Dendritic cell treated with granulocyte-macrophage colony-stimulating factor and Interleukin-4, amounts not matched to agents 40 ng/mL and 50 ng/mL, for 4 days (primary cell): ENCODE measurements at regions not wholly inside any gene's neighbourhood (a gene's known extent, or its start where the extent isn't known, plus 50 kb on each side); places are given as distances from the start of the nearest gene placed in this dataset.
"Not testable (repeated sequence)": the region's sequence is repeated elsewhere in the genome, so short reads cannot be mapped to it uniquely, and the experiment has no call there.

Source experiments
- H3K27ac Mint-ChIP-seq: one replicate; pipeline ENCODE4 v1.8.0; 2022; ENCODE audit warnings: mild to moderate bottlenecking, mixed read lengths
- H3K27me3 Mint-ChIP-seq: one replicate; pipeline ENCODE4 v1.8.0; 2022; ENCODE audit warnings: mild to moderate bottlenecking, mixed read lengths
- H3K36me3 Mint-ChIP-seq: one replicate; pipeline ENCODE4 v1.8.0; 2022; ENCODE audit warnings: low read depth, mixed read lengths
- H3K4me1 Mint-ChIP-seq: one replicate; pipeline ENCODE4 v1.8.0; 2022; ENCODE audit warnings: low read depth, mixed read lengths
- H3K4me3 Mint-ChIP-seq: one replicate; pipeline ENCODE4 v1.8.0; 2022; ENCODE audit warnings: mild to moderate bottlenecking, moderate library complexity, mixed read lengths
- H3K9me3 Mint-ChIP-seq: one replicate; pipeline ENCODE4 v1.8.0; 2022; ENCODE audit warnings: mixed read lengths
- intact Hi-C: fragments of 100-400 bp; cut with micrococcal nuclease; formaldehyde crosslinking; loops from one replicate; pipeline ENCODE4 v1.15.0; 2022

- peak overlapping the region; percentile 50 for H3K4me3 Mint-ChIP-seq
- H3K36me3 Mint-ChIP-seq, H3K9me3 Mint-ChIP-seq, H3K4me1 Mint-ChIP-seq, H3K27me3 Mint-ChIP-seq, intact Hi-C loops: not testable (repeated sequence)
- H3K27ac Mint-ChIP-seq = peak overlapping the region; percentile 89
These were observed 302.2 kb downstream of the ZNF37A start for GRCh38 chr10:38396178-38396954.

GRCh38 chr10:38401565-38401964 lies 307.4 kb downstream of the ZNF37A start:
- intact Hi-C loops, H3K27me3 Mint-ChIP-seq, H3K9me3 Mint-ChIP-seq, H3K4me1 Mint-ChIP-seq, H3K36me3 Mint-ChIP-seq: not testable (repeated sequence)
- peak overlapping the region; percentile 97 for H3K27ac Mint-ChIP-seq
- H3K4me3 Mint-ChIP-seq = peak overlapping the region; percentile 90

GRCh38 chr10:38402442-38403346 lies 308.6 kb downstream of the ZNF37A start:
- H3K4me3 Mint-ChIP-seq = peak overlapping the region; percentile 90
- H3K27me3 Mint-ChIP-seq, H3K4me1 Mint-ChIP-seq, H3K36me3 Mint-ChIP-seq, H3K9me3 Mint-ChIP-seq, intact Hi-C loops: not testable (repeated sequence)
- H3K27ac Mint-ChIP-seq = peak overlapping the region; percentile 97

GRCh38 chr10:38403347-38404117 lies 309.4 kb downstream of the ZNF37A start:
- H3K9me3 Mint-ChIP-seq, H3K27me3 Mint-ChIP-seq, H3K4me1 Mint-ChIP-seq, intact Hi-C loops, H3K36me3 Mint-ChIP-seq: not testable (repeated sequence)
- Mint-ChIP-seq H3K4me3 (peak overlapping the region; percentile 75), H3K27ac (peak overlapping the region; percentile 97)

GRCh38 chr10:38423634-38424033 lies 329.5 kb downstream of the ZNF37A start:
- H3K4me3 Mint-ChIP-seq, intact Hi-C loops, H3K4me1 Mint-ChIP-seq, H3K9me3 Mint-ChIP-seq, H3K27ac Mint-ChIP-seq, H3K27me3 Mint-ChIP-seq: not testable (repeated sequence)
- H3K36me3 Mint-ChIP-seq = peaks cover 12% of the 10 kb centered on the region

GRCh38 chr10:38430242-38430641 lies 336.1 kb downstream of the ZNF37A start:
- H3K9me3 Mint-ChIP-seq, H3K4me1 Mint-ChIP-seq, H3K27ac Mint-ChIP-seq, H3K4me3 Mint-ChIP-seq, H3K27me3 Mint-ChIP-seq, intact Hi-C loops: not testable (repeated sequence)
- peaks cover 13% of the 10 kb centered on the region for H3K36me3 Mint-ChIP-seq

- H3K4me1 Mint-ChIP-seq, H3K9me3 Mint-ChIP-seq, intact Hi-C loops, H3K4me3 Mint-ChIP-seq, H3K27ac Mint-ChIP-seq, H3K27me3 Mint-ChIP-seq: not testable (repeated sequence)
- H3K36me3 Mint-ChIP-seq = peaks cover 16% of the 10 kb centered on the region
These were observed 343.2 kb downstream of the ZNF37A start for GRCh38 chr10:38437359-38437758.

GRCh38 chr10:38448614-38449355 lies 354.6 kb downstream of the ZNF37A start:
- H3K27ac Mint-ChIP-seq, H3K27me3 Mint-ChIP-seq, H3K4me3 Mint-ChIP-seq, intact Hi-C loops, H3K4me1 Mint-ChIP-seq: not testable (repeated sequence)
- Mint-ChIP-seq H3K9me3 (peaks cover 27% of the 10 kb centered on the region), H3K36me3 (peaks cover 54% of the 10 kb centered on the region)

- H3K4me3 Mint-ChIP-seq, H3K4me1 Mint-ChIP-seq, H3K27ac Mint-ChIP-seq, H3K27me3 Mint-ChIP-seq, intact Hi-C loops: not testable (repeated sequence)
- Mint-ChIP-seq H3K36me3 (peaks cover 54% of the 10 kb centered on the region), H3K9me3 (peaks cover 34% of the 10 kb centered on the region)
These were observed 355.5 kb downstream of the ZNF37A start for GRCh38 chr10:38449618-38450017.

GRCh38 chr10:38450372-38451057 lies 356.4 kb downstream of the ZNF37A start:
- H3K27ac Mint-ChIP-seq, H3K4me3 Mint-ChIP-seq, H3K4me1 Mint-ChIP-seq, intact Hi-C loops, H3K27me3 Mint-ChIP-seq: not testable (repeated sequence)
- peaks cover 41% of the 10 kb centered on the region for H3K9me3 Mint-ChIP-seq
- peaks cover 54% of the 10 kb centered on the region for H3K36me3 Mint-ChIP-seq

- H3K4me1 Mint-ChIP-seq, H3K4me3 Mint-ChIP-seq, intact Hi-C loops, H3K27me3 Mint-ChIP-seq, H3K27ac Mint-ChIP-seq: not testable (repeated sequence)
- Mint-ChIP-seq H3K9me3 (peaks cover 41% of the 10 kb centered on the region), H3K36me3 (peaks cover 51% of the 10 kb centered on the region)
These were observed 357.3 kb downstream of the ZNF37A start for GRCh38 chr10:38451306-38451967.
